GM23338 (cell line): ENCODE measurements at regions not wholly inside any gene's neighbourhood (a gene's known extent, or its start where the extent isn't known, plus 50 kb on each side); places are given as distances from the start of the nearest gene placed in this dataset.

ENCODE experiments used
- POLR2AphosphoS5 ChIP-seq: IDR thresholded peaks from 2 replicates; pipeline ENCODE4 v1.6.1; 2016; ENCODE audit warnings: antibody characterized with exemption, low read depth
- TF ChIP-seq, protein P1 (sequence below), 2 experiments: fragments of 200-600 bp in 1 of 2; sonication (generic) in 1 of 2; conservative IDR thresholded peaks; 2 replicates each; pipeline versions ENCODE4 v1.5.1 to v1.6.1; 2016 to 2017; ENCODE audit warnings: antibody characterized with exemption in 2 of 2, low read depth in 2 of 2, mild to moderate bottlenecking in 2 of 2, moderate library complexity in 1 of 2
- TF ChIP-seq, protein P2 (sequence below): IDR thresholded peaks from 2 replicates; pipeline ENCODE4 v1.6.1; 2016; ENCODE audit warnings: antibody characterized with exemption
- TF ChIP-seq, protein P3 (sequence below): fragments of 250-450 bp; sonication (Bioruptor Pico); IDR thresholded peaks from 2 replicates; pipeline ENCODE4 v1.5.0; 2020; ENCODE audit warnings: mild to moderate bottlenecking, moderate library complexity
- TF ChIP-seq, protein P4 (sequence below): IDR thresholded peaks from one replicate; pipeline ENCODE4 v1.6.1; 2018; ENCODE audit warnings: antibody characterized with exemption; ENCODE audit not compliant: unreplicated experiment

DNA sequence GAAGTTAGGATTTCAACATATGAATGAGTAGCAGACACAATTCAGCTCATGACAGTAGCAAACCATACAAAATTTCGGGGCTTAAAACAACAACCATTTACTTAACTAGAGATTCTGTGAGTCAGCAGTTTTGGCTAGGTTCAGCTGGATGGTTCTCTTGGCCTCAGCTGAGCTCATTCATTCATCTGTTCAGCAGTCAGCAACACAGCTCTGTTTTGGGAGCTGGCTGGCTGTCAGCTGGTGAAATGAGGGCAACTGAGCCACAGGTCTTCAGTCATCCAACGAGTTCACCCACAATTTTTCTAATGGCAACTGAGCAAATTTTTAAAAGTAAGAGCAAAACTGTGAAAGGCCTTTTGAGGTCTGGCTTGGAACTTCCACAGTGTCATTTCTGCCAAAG lies 2005.1 kb upstream of the AGA start:
- TF ChIP-seq, protein P1, sequence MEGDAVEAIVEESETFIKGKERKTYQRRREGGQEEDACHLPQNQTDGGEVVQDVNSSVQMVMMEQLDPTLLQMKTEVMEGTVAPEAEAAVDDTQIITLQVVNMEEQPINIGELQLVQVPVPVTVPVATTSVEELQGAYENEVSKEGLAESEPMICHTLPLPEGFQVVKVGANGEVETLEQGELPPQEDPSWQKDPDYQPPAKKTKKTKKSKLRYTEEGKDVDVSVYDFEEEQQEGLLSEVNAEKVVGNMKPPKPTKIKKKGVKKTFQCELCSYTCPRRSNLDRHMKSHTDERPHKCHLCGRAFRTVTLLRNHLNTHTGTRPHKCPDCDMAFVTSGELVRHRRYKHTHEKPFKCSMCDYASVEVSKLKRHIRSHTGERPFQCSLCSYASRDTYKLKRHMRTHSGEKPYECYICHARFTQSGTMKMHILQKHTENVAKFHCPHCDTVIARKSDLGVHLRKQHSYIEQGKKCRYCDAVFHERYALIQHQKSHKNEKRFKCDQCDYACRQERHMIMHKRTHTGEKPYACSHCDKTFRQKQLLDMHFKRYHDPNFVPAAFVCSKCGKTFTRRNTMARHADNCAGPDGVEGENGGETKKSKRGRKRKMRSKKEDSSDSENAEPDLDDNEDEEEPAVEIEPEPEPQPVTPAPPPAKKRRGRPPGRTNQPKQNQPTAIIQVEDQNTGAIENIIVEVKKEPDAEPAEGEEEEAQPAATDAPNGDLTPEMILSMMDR (conservative IDR thresholded peaks at IDR 0.05; ENCODE audit: low read depth in 2 of 2), result no peak
- TF ChIP-seq, protein P2, sequence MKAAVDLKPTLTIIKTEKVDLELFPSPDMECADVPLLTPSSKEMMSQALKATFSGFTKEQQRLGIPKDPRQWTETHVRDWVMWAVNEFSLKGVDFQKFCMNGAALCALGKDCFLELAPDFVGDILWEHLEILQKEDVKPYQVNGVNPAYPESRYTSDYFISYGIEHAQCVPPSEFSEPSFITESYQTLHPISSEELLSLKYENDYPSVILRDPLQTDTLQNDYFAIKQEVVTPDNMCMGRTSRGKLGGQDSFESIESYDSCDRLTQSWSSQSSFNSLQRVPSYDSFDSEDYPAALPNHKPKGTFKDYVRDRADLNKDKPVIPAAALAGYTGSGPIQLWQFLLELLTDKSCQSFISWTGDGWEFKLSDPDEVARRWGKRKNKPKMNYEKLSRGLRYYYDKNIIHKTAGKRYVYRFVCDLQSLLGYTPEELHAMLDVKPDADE, result no peak
- TF ChIP-seq, protein P3, sequence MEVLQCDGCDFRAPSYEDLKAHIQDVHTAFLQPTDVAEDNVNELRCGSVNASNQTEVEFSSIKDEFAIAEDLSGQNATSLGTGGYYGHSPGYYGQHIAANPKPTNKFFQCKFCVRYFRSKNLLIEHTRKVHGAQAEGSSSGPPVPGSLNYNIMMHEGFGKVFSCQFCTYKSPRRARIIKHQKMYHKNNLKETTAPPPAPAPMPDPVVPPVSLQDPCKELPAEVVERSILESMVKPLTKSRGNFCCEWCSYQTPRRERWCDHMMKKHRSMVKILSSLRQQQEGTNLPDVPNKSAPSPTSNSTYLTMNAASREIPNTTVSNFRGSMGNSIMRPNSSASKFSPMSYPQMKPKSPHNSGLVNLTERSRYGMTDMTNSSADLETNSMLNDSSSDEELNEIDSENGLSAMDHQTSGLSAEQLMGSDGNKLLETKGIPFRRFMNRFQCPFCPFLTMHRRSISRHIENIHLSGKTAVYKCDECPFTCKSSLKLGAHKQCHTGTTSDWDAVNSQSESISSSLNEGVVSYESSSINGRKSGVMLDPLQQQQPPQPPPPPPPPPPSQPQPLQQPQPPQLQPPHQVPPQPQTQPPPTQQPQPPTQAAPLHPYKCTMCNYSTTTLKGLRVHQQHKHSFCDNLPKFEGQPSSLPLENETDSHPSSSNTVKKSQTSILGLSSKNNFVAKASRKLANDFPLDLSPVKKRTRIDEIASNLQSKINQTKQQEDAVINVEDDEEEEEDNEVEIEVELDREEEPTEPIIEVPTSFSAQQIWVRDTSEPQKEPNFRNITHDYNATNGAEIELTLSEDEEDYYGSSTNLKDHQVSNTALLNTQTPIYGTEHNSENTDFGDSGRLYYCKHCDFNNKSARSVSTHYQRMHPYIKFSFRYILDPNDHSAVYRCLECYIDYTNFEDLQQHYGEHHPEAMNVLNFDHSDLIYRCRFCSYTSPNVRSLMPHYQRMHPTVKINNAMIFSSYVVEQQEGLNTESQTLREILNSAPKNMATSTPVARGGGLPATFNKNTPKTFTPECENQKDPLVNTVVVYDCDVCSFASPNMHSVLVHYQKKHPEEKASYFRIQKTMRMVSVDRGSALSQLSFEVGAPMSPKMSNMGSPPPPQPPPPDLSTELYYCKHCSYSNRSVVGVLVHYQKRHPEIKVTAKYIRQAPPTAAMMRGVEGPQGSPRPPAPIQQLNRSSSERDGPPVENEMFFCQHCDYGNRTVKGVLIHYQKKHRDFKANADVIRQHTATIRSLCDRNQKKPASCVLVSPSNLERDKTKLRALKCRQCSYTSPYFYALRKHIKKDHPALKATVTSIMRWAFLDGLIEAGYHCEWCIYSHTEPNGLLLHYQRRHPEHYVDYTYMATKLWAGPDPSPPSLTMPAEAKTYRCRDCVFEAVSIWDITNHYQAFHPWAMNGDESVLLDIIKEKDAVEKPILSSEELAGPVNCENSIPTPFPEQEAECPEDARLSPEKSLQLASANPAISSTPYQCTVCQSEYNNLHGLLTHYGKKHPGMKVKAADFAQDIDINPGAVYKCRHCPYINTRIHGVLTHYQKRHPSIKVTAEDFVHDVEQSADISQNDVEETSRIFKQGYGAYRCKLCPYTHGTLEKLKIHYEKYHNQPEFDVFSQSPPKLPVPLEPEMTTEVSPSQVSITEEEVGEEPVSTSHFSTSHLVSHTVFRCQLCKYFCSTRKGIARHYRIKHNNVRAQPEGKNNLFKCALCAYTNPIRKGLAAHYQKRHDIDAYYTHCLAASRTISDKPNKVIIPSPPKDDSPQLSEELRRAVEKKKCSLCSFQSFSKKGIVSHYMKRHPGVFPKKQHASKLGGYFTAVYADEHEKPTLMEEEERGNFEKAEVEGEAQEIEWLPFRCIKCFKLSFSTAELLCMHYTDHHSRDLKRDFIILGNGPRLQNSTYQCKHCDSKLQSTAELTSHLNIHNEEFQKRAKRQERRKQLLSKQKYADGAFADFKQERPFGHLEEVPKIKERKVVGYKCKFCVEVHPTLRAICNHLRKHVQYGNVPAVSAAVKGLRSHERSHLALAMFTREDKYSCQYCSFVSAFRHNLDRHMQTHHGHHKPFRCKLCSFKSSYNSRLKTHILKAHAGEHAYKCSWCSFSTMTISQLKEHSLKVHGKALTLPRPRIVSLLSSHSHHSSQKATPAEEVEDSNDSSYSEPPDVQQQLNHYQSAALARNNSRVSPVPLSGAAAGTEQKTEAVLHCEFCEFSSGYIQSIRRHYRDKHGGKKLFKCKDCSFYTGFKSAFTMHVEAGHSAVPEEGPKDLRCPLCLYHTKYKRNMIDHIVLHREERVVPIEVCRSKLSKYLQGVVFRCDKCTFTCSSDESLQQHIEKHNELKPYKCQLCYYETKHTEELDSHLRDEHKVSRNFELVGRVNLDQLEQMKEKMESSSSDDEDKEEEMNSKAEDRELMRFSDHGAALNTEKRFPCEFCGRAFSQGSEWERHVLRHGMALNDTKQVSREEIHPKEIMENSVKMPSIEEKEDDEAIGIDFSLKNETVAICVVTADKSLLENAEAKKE (CRISPR knock-in tag), result no peak
- TF ChIP-seq, protein P4, sequence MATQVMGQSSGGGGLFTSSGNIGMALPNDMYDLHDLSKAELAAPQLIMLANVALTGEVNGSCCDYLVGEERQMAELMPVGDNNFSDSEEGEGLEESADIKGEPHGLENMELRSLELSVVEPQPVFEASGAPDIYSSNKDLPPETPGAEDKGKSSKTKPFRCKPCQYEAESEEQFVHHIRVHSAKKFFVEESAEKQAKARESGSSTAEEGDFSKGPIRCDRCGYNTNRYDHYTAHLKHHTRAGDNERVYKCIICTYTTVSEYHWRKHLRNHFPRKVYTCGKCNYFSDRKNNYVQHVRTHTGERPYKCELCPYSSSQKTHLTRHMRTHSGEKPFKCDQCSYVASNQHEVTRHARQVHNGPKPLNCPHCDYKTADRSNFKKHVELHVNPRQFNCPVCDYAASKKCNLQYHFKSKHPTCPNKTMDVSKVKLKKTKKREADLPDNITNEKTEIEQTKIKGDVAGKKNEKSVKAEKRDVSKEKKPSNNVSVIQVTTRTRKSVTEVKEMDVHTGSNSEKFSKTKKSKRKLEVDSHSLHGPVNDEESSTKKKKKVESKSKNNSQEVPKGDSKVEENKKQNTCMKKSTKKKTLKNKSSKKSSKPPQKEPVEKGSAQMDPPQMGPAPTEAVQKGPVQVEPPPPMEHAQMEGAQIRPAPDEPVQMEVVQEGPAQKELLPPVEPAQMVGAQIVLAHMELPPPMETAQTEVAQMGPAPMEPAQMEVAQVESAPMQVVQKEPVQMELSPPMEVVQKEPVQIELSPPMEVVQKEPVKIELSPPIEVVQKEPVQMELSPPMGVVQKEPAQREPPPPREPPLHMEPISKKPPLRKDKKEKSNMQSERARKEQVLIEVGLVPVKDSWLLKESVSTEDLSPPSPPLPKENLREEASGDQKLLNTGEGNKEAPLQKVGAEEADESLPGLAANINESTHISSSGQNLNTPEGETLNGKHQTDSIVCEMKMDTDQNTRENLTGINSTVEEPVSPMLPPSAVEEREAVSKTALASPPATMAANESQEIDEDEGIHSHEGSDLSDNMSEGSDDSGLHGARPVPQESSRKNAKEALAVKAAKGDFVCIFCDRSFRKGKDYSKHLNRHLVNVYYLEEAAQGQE, result no peak
- no peak for TF ChIP-seq POLR2AphosphoS5
